Stomach (tissue), 8 donors: ENCODE measurements at regions not wholly inside any gene's neighbourhood (a gene's known extent, or its start where the extent isn't known, plus 50 kb on each side); places are given as distances from the start of the nearest gene placed in this dataset.
A peak's percentile ranks its signal among the peaks of the same experiment; 100 is the strongest.

Experiments
- DNase-seq, 2 donors: peaks; one replicate each; pipeline versions ENCODE4 v3.0.0 to v3.0.0-alpha.2; 2013 to 2019
- H3K27ac ChIP-seq, 5 donors: fragments of 200-600 bp in 4 of 5; sonication (generic) in 4 of 5; one replicate each; pipeline ENCODE4 v1.5.1; 2013 to 2019; ENCODE audit warnings: mild to moderate bottlenecking in 1 of 5, moderate library complexity in 1 of 5
- H3K27me3 ChIP-seq, 3 donors: fragments of 200-600 bp; sonication (generic); one replicate each; pipeline ENCODE4 v1.5.1; 2017 to 2019; ENCODE audit warnings: mixed run types in 1 of 3
- H3K36me3 ChIP-seq, 4 donors: fragments of 200-600 bp; sonication (generic); 1 replicate in 3 of 4; 2 replicates in 1 of 4; pipeline ENCODE4 v1.5.1; 2016 to 2019
- H3K4me1 ChIP-seq, 4 donors: fragments of 200-600 bp; sonication (generic); one replicate each; pipeline ENCODE4 v1.5.1; 2016 to 2019
- H3K4me3 ChIP-seq, 4 donors: fragments of 200-600 bp; sonication (generic) in 3 of 4; one replicate each; pipeline ENCODE4 v1.5.1; 2016 to 2019; ENCODE audit warnings: mild to moderate bottlenecking in 1 of 4
- H3K9me3 ChIP-seq, 4 donors: fragments of 200-600 bp; sonication (generic); one replicate each; pipeline ENCODE4 v1.5.1; 2016 to 2019
- CTCF ChIP-seq, 7 experiments: fragments of 450-650 bp in 4 of 7; fragments of 200-600 bp in 3 of 7; sonication (generic) in 3 of 7; IDR thresholded peaks; one replicate each; pipeline ENCODE4 v1.5.1; 2016 to 2019; ENCODE audit warnings: antibody characterized with exemption in 7 of 7, control low read depth in 2 of 7, mild to moderate bottlenecking in 1 of 7
- EP300 ChIP-seq: sonication (generic); formaldehyde crosslinking; IDR thresholded peaks from one replicate; pipeline ENCODE4 v1.6.1; 2017; ENCODE audit warnings: antibody characterized with exemption
- POLR2A ChIP-seq, 4 donors: fragments of 450-650 bp; IDR thresholded peaks; one replicate each; pipeline ENCODE4 v1.6.1; 2016; ENCODE audit warnings: antibody characterized with exemption in 4 of 4, control low read depth in 2 of 4, mild to moderate bottlenecking in 1 of 4, moderate library complexity in 1 of 4
- POLR2AphosphoS5 ChIP-seq, 3 donors: sonication (generic); formaldehyde crosslinking; IDR thresholded peaks; one replicate each; pipeline ENCODE4 v1.6.1; 2016; ENCODE audit warnings: antibody characterized with exemption in 3 of 3
- WGBS, 5 donors: extraction: QIAGEN DNeasy Blood & Tissue Kit in 3 of 5; methylation state at CpG; one replicate each; pipeline versions ENCODE4 v1.1.5 to v1.1.7; 2013 to 2018; 5-methylcytosine and 5-hydroxymethylcytosine counted together
- intact Hi-C: fragments of 100-400 bp; cut with DNase I; formaldehyde crosslinking; loops from one replicate; pipeline ENCODE4 v1.15.1; 2023; ENCODE audit warnings: low total_unique reads
- donor health status: healthy with polysubstance abuse.
- donor health status: Bipolar disorder and iron deficiency.
- donor health status: healthy.

- no peak for DNase-seq
- intact Hi-C loops, result no loop called here
Measured at GRCh38 chr10:111504376-111504775, 427.5 kb downstream of the ADRA2A start.

GRCh38 chr10:111506266-111507034, 429.6 kb downstream of the ADRA2A start:
- DNase-seq, result no peak
- H3K4me1 ChIP-seq, result no peaks in the 10 kb centered on the region
- intact Hi-C loops, result no loop called here
- H3K4me3 ChIP-seq, result no peak overlapping the region
- peaks cover 0 to 7% (median 5%) of the 10 kb centered on the region in 4 donors for H3K9me3 ChIP-seq
- WGBS, 5 donors, result 13 to 24% (median 18%) methylated on average over 3 of the region's 3 CpGs
- H3K27ac ChIP-seq, result no peak overlapping the region
- no peaks in the 10 kb centered on the region for H3K27me3 ChIP-seq
- TF ChIP-seq EP300 (no peak), POLR2A (IDR thresholded peaks at IDR 0.05) (no peak), POLR2AphosphoS5 (IDR thresholded peaks at IDR 0.05) (no peak), CTCF (IDR thresholded peaks at IDR 0.05) (no peak)
- no peaks in the 10 kb centered on the region for H3K36me3 ChIP-seq

More at GRCh38 chr10:111504376-111504775, 427.5 kb downstream of the ADRA2A start:
- Histone ChIP-seq H3K27ac (no peak overlapping the region), H3K27me3 (no peaks in the 10 kb centered on the region), H3K4me1 (no peaks in the 10 kb centered on the region), H3K4me3 (no peak overlapping the region), H3K36me3 (no peaks in the 10 kb centered on the region), H3K9me3 (peaks cover 0 to 7% (median 5%) of the 10 kb centered on the region in 4 donors)
- TF ChIP-seq EP300 (no peak), CTCF (IDR thresholded peaks at IDR 0.05) (no peak), POLR2AphosphoS5 (IDR thresholded peaks at IDR 0.05) (no peak), POLR2A (IDR thresholded peaks at IDR 0.05) (no peak)

GRCh38 chr10:111511751-111512150, 434.9 kb downstream of the ADRA2A start:
- Histone ChIP-seq H3K36me3 (no peaks in the 10 kb centered on the region), H3K9me3 (no peaks in the 10 kb centered on the region), H3K4me3 (no peak overlapping the region), H3K27me3 (peaks cover 0 to 6% (median 0%) of the 10 kb centered on the region in 3 donors), H3K4me1 (no peaks in the 10 kb centered on the region), H3K27ac (no peak overlapping the region)
- DNase-seq, result peak in 1 of 2 donors; percentile 6
- intact Hi-C loops, result no loop called here
- TF ChIP-seq POLR2A (IDR thresholded peaks at IDR 0.05), result no peak
- TF ChIP-seq POLR2AphosphoS5 (IDR thresholded peaks at IDR 0.05), result no peak
- no peak for TF ChIP-seq EP300
- no peak for TF ChIP-seq CTCF (IDR thresholded peaks at IDR 0.05)
- WGBS, 5 donors, result 62 to 95% (median 78%) methylated on average over 1 of the region's 1 CpG

- intact Hi-C loops, result no loop called here
- DNase-seq, result no peak
- Histone ChIP-seq H3K4me1 (no peaks in the 10 kb centered on the region), H3K4me3 (no peak overlapping the region), H3K27me3 (peaks cover 0 to 6% (median 0%) of the 10 kb centered on the region in 3 donors), H3K9me3 (no peaks in the 10 kb centered on the region), H3K36me3 (no peaks in the 10 kb centered on the region), H3K27ac (no peak overlapping the region)
- 62 to 77% (median 73%) methylated on average over 4 of the region's 4 CpGs for WGBS, 5 donors
- TF ChIP-seq EP300 (no peak), POLR2AphosphoS5 (IDR thresholded peaks at IDR 0.05) (no peak), POLR2A (IDR thresholded peaks at IDR 0.05) (no peak), CTCF (IDR thresholded peaks at IDR 0.05) (no peak)
Measured at GRCh38 chr10:111515264-111515663, 438.4 kb downstream of the ADRA2A start.
